ENCODE measurements at regions not wholly inside any gene's neighbourhood (a gene's known extent, or its start where the extent isn't known, plus 50 kb on each side); places are given as distances from the start of the nearest gene placed in this dataset.
"Not testable (repeated sequence)": the region's sequence is repeated elsewhere in the genome, so short reads cannot be mapped to it uniquely, and the experiment has no call there.

- DNase-seq (ENCODE audit: low read depth in 2 of 2) = no peak
Observed at GRCh38 chr5:57895766-57896165, 413.2 kb upstream of the ACTBL2 start.

- DNase-seq (ENCODE audit: low read depth in 2 of 2) = no peak
Observed at GRCh38 chr5:57893926-57894325, 411.3 kb upstream of the ACTBL2 start.

- DNase-seq (ENCODE audit: low read depth in 2 of 2) = no peak
Observed at GRCh38 chr5:57891443-57891842, 408.8 kb upstream of the ACTBL2 start.

GRCh38 chr5:57889558-57889957 lies 406.9 kb upstream of the ACTBL2 start:
- DNase-seq (ENCODE audit: low read depth in 2 of 2) = no peak

GRCh38 chr5:57887851-57888621 lies 405.4 kb upstream of the ACTBL2 start:
- no peak for DNase-seq (ENCODE audit: low read depth in 2 of 2)

GRCh38 chr5:57884346-57885102 lies 401.9 kb upstream of the ACTBL2 start:
- DNase-seq (ENCODE audit: low read depth in 2 of 2) = no peak

- DNase-seq (ENCODE audit: low read depth in 2 of 2) = no peak
Observed at GRCh38 chr5:57880216-57880615, 397.6 kb upstream of the ACTBL2 start.

GRCh38 chr5:57878301-57878722 lies 395.7 kb upstream of the ACTBL2 start:
- no peak for DNase-seq (ENCODE audit: low read depth in 2 of 2)

GRCh38 chr5:57871496-57871895 lies 388.9 kb upstream of the ACTBL2 start:
- no peak for DNase-seq (ENCODE audit: low read depth in 2 of 2)

- not testable (repeated sequence) for DNase-seq (ENCODE audit: low read depth in 2 of 2)
Observed at GRCh38 chr5:57870267-57870666, 387.7 kb upstream of the ACTBL2 start.

GRCh38 chr5:57863661-57864060 lies 381.1 kb upstream of the ACTBL2 start:
- no peak for DNase-seq (ENCODE audit: low read depth in 2 of 2)

- DNase-seq (ENCODE audit: low read depth in 2 of 2) = no peak
Observed at GRCh38 chr5:57862942-57863341, 380.3 kb upstream of the ACTBL2 start.

GRCh38 chr5:57862471-57862911 lies 379.9 kb upstream of the ACTBL2 start:
- no peak for DNase-seq (ENCODE audit: low read depth in 2 of 2)

- DNase-seq (ENCODE audit: low read depth in 2 of 2) = no peak
Observed at GRCh38 chr5:57859626-57860025, 377.0 kb upstream of the ACTBL2 start.

- no peak for DNase-seq (ENCODE audit: low read depth in 2 of 2)
Observed at GRCh38 chr5:57858905-57859304, 376.3 kb upstream of the ACTBL2 start.

GRCh38 chr5:57857696-57858095 lies 375.1 kb upstream of the ACTBL2 start:
- no peak for DNase-seq (ENCODE audit: low read depth in 2 of 2)

GRCh38 chr5:57855831-57856230 lies 373.2 kb upstream of the ACTBL2 start:
- no peak for DNase-seq (ENCODE audit: low read depth in 2 of 2)

- DNase-seq (ENCODE audit: low read depth in 2 of 2) = no peak
Observed at GRCh38 chr5:57853929-57854697, 371.5 kb upstream of the ACTBL2 start.

- DNase-seq (ENCODE audit: low read depth in 2 of 2) = no peak
Observed at GRCh38 chr5:57850109-57850508, 367.5 kb upstream of the ACTBL2 start.

GRCh38 chr5:57845025-57845424 lies 362.4 kb upstream of the ACTBL2 start:
- DNase-seq (ENCODE audit: low read depth in 2 of 2) = no peak

- DNase-seq (ENCODE audit: low read depth in 2 of 2) = no peak
Observed at GRCh38 chr5:57844410-57844809, 361.8 kb upstream of the ACTBL2 start.

- DNase-seq (ENCODE audit: low read depth in 2 of 2) = no peak
Observed at GRCh38 chr5:57843059-57843367, 360.4 kb upstream of the ACTBL2 start.
